Lower leg skin (tissue), 4 donors: ENCODE measurements at regions not wholly inside any gene's neighbourhood (a gene's known extent, or its start where the extent isn't known, plus 50 kb on each side); places are given as distances from the start of the nearest gene placed in this dataset.

ENCODE experiments used
- DNase-seq, 2 donors: peaks; one replicate each; pipeline ENCODE4 v3.0.0-alpha.2; 2019; ENCODE audit warnings: low spot score in 2 of 2
- H3K4me3 ChIP-seq: fragments of 200-600 bp; sonication (generic); 2 replicates; pipeline ENCODE4 v1.5.1; 2017; ENCODE audit warnings: mild to moderate bottlenecking, low read depth; ENCODE audit not compliant: poor library complexity, severe bottlenecking
- POLR2A ChIP-seq, 2 donors: fragments of 450-650 bp; IDR thresholded peaks; one replicate each; pipeline ENCODE4 v1.6.1; 2016 to 2017; ENCODE audit warnings: antibody characterized with exemption in 2 of 2, mild to moderate bottlenecking in 1 of 2, moderate library complexity in 1 of 2
- WGBS, 2 donors: methylation state at CpG; one replicate each; pipeline ENCODE4 v1.1.5; 2018; 5-methylcytosine and 5-hydroxymethylcytosine counted together
- intact Hi-C: fragments of 100-400 bp; cut with DNase I; formaldehyde crosslinking; loops from one replicate; pipeline ENCODE4 v1.15.0; 2023; ENCODE audit warnings: low total_unique reads
- TF ChIP-seq, protein P1 (sequence below), 3 donors: fragments of 450-650 bp; IDR thresholded peaks; one replicate each; pipeline ENCODE4 v1.5.1; 2016; ENCODE audit warnings: antibody characterized with exemption in 3 of 3, mild to moderate bottlenecking in 3 of 3, moderate library complexity in 2 of 3

- DNase-seq = no peak
- WGBS, 2 donors = 29 to 38% methylated on average over 1 of the region's 1 CpG
- no peak overlapping the region for H3K4me3 ChIP-seq
- TF ChIP-seq, protein P1, sequence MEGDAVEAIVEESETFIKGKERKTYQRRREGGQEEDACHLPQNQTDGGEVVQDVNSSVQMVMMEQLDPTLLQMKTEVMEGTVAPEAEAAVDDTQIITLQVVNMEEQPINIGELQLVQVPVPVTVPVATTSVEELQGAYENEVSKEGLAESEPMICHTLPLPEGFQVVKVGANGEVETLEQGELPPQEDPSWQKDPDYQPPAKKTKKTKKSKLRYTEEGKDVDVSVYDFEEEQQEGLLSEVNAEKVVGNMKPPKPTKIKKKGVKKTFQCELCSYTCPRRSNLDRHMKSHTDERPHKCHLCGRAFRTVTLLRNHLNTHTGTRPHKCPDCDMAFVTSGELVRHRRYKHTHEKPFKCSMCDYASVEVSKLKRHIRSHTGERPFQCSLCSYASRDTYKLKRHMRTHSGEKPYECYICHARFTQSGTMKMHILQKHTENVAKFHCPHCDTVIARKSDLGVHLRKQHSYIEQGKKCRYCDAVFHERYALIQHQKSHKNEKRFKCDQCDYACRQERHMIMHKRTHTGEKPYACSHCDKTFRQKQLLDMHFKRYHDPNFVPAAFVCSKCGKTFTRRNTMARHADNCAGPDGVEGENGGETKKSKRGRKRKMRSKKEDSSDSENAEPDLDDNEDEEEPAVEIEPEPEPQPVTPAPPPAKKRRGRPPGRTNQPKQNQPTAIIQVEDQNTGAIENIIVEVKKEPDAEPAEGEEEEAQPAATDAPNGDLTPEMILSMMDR (IDR thresholded peaks at IDR 0.05) = no peak
- no peak for TF ChIP-seq POLR2A (IDR thresholded peaks at IDR 0.05)
- intact Hi-C loops = no loop called here
Observed at GRCh38 chr6:131419702-131420101, 153.3 kb upstream of the ARG1 start.

DNA sequence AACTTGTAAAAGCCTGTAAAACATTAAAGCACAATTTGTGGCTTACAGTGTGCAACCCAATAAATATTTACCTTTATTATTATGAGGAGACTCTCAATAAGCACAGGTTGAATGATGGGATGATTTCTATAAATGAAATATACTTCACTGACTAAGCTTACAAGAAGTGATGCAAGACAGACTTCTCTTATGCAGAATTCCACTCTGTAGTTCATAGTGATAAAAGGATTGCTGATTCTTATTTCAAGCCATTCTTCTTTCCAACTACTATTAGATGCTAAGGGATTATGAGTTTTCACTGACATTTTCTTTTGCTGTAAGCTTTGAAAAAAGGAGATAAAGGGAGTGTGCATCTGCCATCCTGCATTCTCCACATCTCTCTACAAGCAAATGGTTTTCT is 149.0 kb upstream of the ARG1 start:
- H3K4me3 ChIP-seq = no peak overlapping the region
- DNase-seq = no peak
- TF ChIP-seq, protein P1 (IDR thresholded peaks at IDR 0.05) = no peak
- TF ChIP-seq POLR2A (IDR thresholded peaks at IDR 0.05) = no peak
- intact Hi-C loops = no loop called here

DNA sequence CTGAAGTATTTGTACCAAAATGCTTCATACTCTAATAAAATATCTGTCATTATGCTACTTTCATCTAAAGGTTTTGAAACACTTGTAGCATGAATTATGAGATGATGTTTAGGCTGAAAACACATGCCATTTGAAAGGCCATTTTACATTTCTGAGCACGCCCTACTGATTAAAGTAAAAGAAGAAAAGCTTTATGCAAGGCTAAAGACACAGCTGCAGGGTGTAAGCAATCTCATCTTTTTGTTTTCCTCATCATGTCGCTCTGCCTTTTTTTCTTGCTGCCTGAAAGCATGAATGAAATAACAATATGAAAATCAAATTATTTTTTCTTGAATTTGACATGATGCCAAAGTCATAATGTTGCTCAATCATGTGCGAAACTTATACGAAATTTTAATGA is 148.6 kb upstream of the ARG1 start:
- intact Hi-C loops = no loop called here
- H3K4me3 ChIP-seq = no peak overlapping the region
- DNase-seq = no peak
- TF ChIP-seq, protein P1 (IDR thresholded peaks at IDR 0.05) = no peak
- TF ChIP-seq POLR2A (IDR thresholded peaks at IDR 0.05) = no peak
- 54 to 62% methylated on average over 4 of the region's 4 CpGs for WGBS, 2 donors

GRCh38 chr6:131427434-131428058 is 145.5 kb upstream of the ARG1 start:
- TF ChIP-seq POLR2A (IDR thresholded peaks at IDR 0.05) = no peak
- TF ChIP-seq, protein P1 (IDR thresholded peaks at IDR 0.05) = no peak
- intact Hi-C loops = no loop called here
- DNase-seq = no peak
- no peak overlapping the region for H3K4me3 ChIP-seq
- 48 to 50% methylated on average over 5 of the region's 5 CpGs for WGBS, 2 donors

- no peak overlapping the region for H3K4me3 ChIP-seq
- DNase-seq = no peak
- TF ChIP-seq, protein P1 (IDR thresholded peaks at IDR 0.05) = no peak
- no peak for TF ChIP-seq POLR2A (IDR thresholded peaks at IDR 0.05)
- intact Hi-C loops = no loop called here
- WGBS, 2 donors = 72 to 76% methylated on average over 4 of the region's 4 CpGs
Observed at GRCh38 chr6:131430531-131430930, 142.5 kb upstream of the ARG1 start.

GRCh38 chr6:131431718-131432117 is 141.3 kb upstream of the ARG1 start:
- no peak for DNase-seq
- TF ChIP-seq, protein P1 (IDR thresholded peaks at IDR 0.05) = no peak
- no peak for TF ChIP-seq POLR2A (IDR thresholded peaks at IDR 0.05)
- WGBS, 2 donors = 88 to 96% methylated on average over 2 of the region's 2 CpGs
- H3K4me3 ChIP-seq = no peak overlapping the region
- intact Hi-C loops = no loop called here
